H9 (cell line): ENCODE measurements at regions not wholly inside any gene's neighbourhood (a gene's known extent, or its start where the extent isn't known, plus 50 kb on each side); places are given as distances from the start of the nearest gene placed in this dataset.

ENCODE experiments used
- DNase-seq: peaks from one replicate; pipeline ENCODE4 v3.0.0-alpha.2; 2017
- H2AFZ ChIP-seq: one replicate; pipeline ENCODE4 v1.6.1; 2013; ENCODE audit warnings: mild to moderate bottlenecking, low read length, control low read depth, moderate library complexity
- H2AK5ac ChIP-seq: 2 replicates; pipeline ENCODE4 v1.6.1; 2013; ENCODE audit warnings: low read length, control low read depth, mixed read lengths; ENCODE audit not compliant: insufficient read length
- H2BK120ac ChIP-seq: one replicate; pipeline ENCODE4 v1.6.1; 2013; ENCODE audit warnings: low read depth, mild to moderate bottlenecking, low read length, control low read depth, inconsistent platforms; ENCODE audit not compliant: poor library complexity, severe bottlenecking
- H2BK12ac ChIP-seq: 2 replicates; pipeline ENCODE4 v1.6.1; 2013; ENCODE audit warnings: low read length, control low read depth, mixed read lengths, low read depth; ENCODE audit not compliant: insufficient read length
- H2BK15ac ChIP-seq: 2 replicates; pipeline ENCODE4 v1.6.1; 2013; ENCODE audit warnings: low read depth, low read length, control low read depth
- H2BK20ac ChIP-seq: one replicate; pipeline ENCODE4 v1.6.1; 2013; ENCODE audit warnings: low read depth, mild to moderate bottlenecking, low read length, control low read depth, inconsistent platforms; ENCODE audit not compliant: poor library complexity, severe bottlenecking
- H2BK5ac ChIP-seq: 2 replicates; pipeline ENCODE4 v1.6.1; 2013; ENCODE audit warnings: low read length, control low read depth, mixed read lengths; ENCODE audit not compliant: insufficient read length
- H3K14ac ChIP-seq: 2 replicates; pipeline ENCODE4 v1.6.1; 2013; ENCODE audit warnings: low read length, control low read depth; ENCODE audit not compliant: insufficient read depth
- H3K18ac ChIP-seq: 2 replicates; pipeline ENCODE4 v1.6.1; 2013; ENCODE audit warnings: low read depth, mild to moderate bottlenecking, mixed read lengths, low read length, control low read depth; ENCODE audit not compliant: insufficient read length
- H3K23ac ChIP-seq: 2 replicates; pipeline ENCODE4 v1.6.1; 2013; ENCODE audit warnings: low read length, control low read depth, mixed read lengths, low read depth; ENCODE audit not compliant: insufficient read length
- H3K23me2 ChIP-seq: 2 replicates; pipeline ENCODE4 v1.6.1; 2013; ENCODE audit warnings: low read depth, mild to moderate bottlenecking, mixed read lengths, low read length, control low read depth; ENCODE audit not compliant: insufficient read length, poor library complexity, severe bottlenecking
- H3K27ac ChIP-seq: 2 replicates; pipeline ENCODE4 v1.5.1; 2013; ENCODE audit warnings: low read length, control low read depth, mixed read lengths, low read depth; ENCODE audit not compliant: insufficient read length
- H3K27me3 ChIP-seq: 2 replicates; pipeline ENCODE4 v1.6.1; 2013; ENCODE audit warnings: low read length, control low read depth, inconsistent platforms; ENCODE audit not compliant: insufficient read depth
- H3K4ac ChIP-seq: 2 replicates; pipeline ENCODE4 v1.6.1; 2013; ENCODE audit warnings: low read depth, mild to moderate bottlenecking, control low read depth, inconsistent platforms, low read length, moderate library complexity
- H3K4me1 ChIP-seq: 2 replicates; pipeline ENCODE4 v1.6.1; 2013; ENCODE audit warnings: low read length, control low read depth, inconsistent platforms; ENCODE audit not compliant: insufficient read depth
- H3K4me2 ChIP-seq: 2 replicates; pipeline ENCODE4 v1.6.1; 2013; ENCODE audit warnings: low read length, control low read depth, mixed read lengths; ENCODE audit not compliant: insufficient read length, insufficient read depth
- H3K56ac ChIP-seq: 2 replicates; pipeline ENCODE4 v1.6.1; 2013; ENCODE audit warnings: low read depth, mild to moderate bottlenecking, mixed read lengths, low read length, control low read depth; ENCODE audit not compliant: insufficient read length
- H3K79me1 ChIP-seq: 2 replicates; pipeline ENCODE4 v1.6.1; 2013; ENCODE audit warnings: low read depth, mild to moderate bottlenecking, moderate library complexity, low read length, control low read depth, inconsistent platforms; ENCODE audit not compliant: insufficient read depth, poor library complexity, severe bottlenecking
- H3K79me2 ChIP-seq: 2 replicates; pipeline ENCODE4 v1.6.1; 2013; ENCODE audit warnings: low read length, control low read depth, inconsistent platforms; ENCODE audit not compliant: insufficient read depth
- H3K9ac ChIP-seq: 2 replicates; pipeline ENCODE4 v1.6.1; 2013; ENCODE audit warnings: low read length, control low read depth, mixed read lengths; ENCODE audit not compliant: insufficient read length; ENCODE audit errors: extremely low read depth
- H3K9me3 ChIP-seq: one replicate; pipeline ENCODE4 v1.6.1; 2013; ENCODE audit warnings: low read depth, low read length, inconsistent platforms; ENCODE audit not compliant: control insufficient read depth
- H3T11ph ChIP-seq: one replicate; pipeline ENCODE4 v1.6.1; 2013; ENCODE audit warnings: mild to moderate bottlenecking, low read length, control low read depth, inconsistent platforms
- H4K20me1 ChIP-seq: one replicate; pipeline ENCODE4 v1.6.1; 2013; ENCODE audit not compliant: control insufficient read depth, insufficient read length, insufficient read depth
- H4K5ac ChIP-seq: 2 replicates; pipeline ENCODE4 v1.6.1; 2013; ENCODE audit warnings: low read depth, mild to moderate bottlenecking, mixed read lengths, low read length, control low read depth; ENCODE audit not compliant: insufficient read length
- H4K8ac ChIP-seq: replicated peaks from 2 replicates; pipeline ENCODE4 v1.6.1; 2013; ENCODE audit warnings: low read length, control low read depth, mixed read lengths, low read depth; ENCODE audit not compliant: insufficient read length
- H4K91ac ChIP-seq: 2 replicates; pipeline ENCODE4 v1.6.1; 2013; ENCODE audit warnings: low read depth, mild to moderate bottlenecking, moderate library complexity, mixed read lengths, low read length, control low read depth; ENCODE audit not compliant: insufficient read length
- H3K27ac Mint-ChIP-seq, 3 experiments: 2 replicates in 2 of 3; 3 replicates in 1 of 3; pipeline ENCODE4 v1.8.0; 2020 to 2021; ENCODE audit warnings: mixed read lengths in 3 of 3, mild to moderate bottlenecking in 1 of 3, moderate library complexity in 1 of 3
- H3K27me3 Mint-ChIP-seq: 2 replicates; pipeline ENCODE4 v1.8.0; 2021; ENCODE audit warnings: low read depth, mild to moderate bottlenecking, moderate library complexity, mixed read lengths
- H3K36me3 Mint-ChIP-seq, 3 experiments: 2 replicates in 2 of 3; 3 replicates in 1 of 3; pipeline ENCODE4 v1.8.0; 2020 to 2021; ENCODE audit warnings: low read depth in 3 of 3, mixed read lengths in 3 of 3; ENCODE audit not compliant: insufficient read depth in 1 of 3
- H3K4me1 Mint-ChIP-seq, 2 experiments: 2 replicates each; pipeline ENCODE4 v1.8.0; 2020; ENCODE audit warnings: mixed read lengths in 2 of 2
- H3K4me3 Mint-ChIP-seq, 2 experiments: 2 replicates in 1 of 2; 3 replicates in 1 of 2; pipeline ENCODE4 v1.8.0; 2020 to 2021; ENCODE audit warnings: mild to moderate bottlenecking in 2 of 2, mixed read lengths in 2 of 2, moderate library complexity in 1 of 2
- H3K9me3 Mint-ChIP-seq, 2 experiments: 2 replicates in 1 of 2; 3 replicates in 1 of 2; pipeline ENCODE4 v1.8.0; 2020; ENCODE audit warnings: mild to moderate bottlenecking in 2 of 2, mixed read lengths in 2 of 2, moderate library complexity in 1 of 2
- CTCF ChIP-seq: fragments of 200-600 bp; sonication (generic); conservative IDR thresholded peaks from 3 replicates; pipeline ENCODE4 v1.8.0; 2021; ENCODE audit warnings: antibody characterized with exemption, mild to moderate bottlenecking
- WGBS: extraction: QIAGEN DNeasy Blood & Tissue Kit; methylation state at CpG from one replicate; pipeline ENCODE4 v1.1.7; 2013; ENCODE audit warnings: missing lambda C conversion rate, low lambda C conversion rate, mixed read lengths; ENCODE audit not compliant: insufficient read length; ENCODE audit errors: extremely low coverage; 5-methylcytosine and 5-hydroxymethylcytosine counted together

- Histone ChIP-seq H4K8ac (no peak overlapping the region), H3K23ac (no peak overlapping the region), H2AK5ac (no peak overlapping the region), H2AFZ (no peak overlapping the region), H3K27me3 (no peaks in the 10 kb centered on the region), H2BK120ac (no peak overlapping the region), H4K5ac (no peak overlapping the region), H3K9ac (no peak overlapping the region), H2BK5ac (no peak overlapping the region), H3K14ac (no peak overlapping the region), H3K9me3 (no peaks in the 10 kb centered on the region), H4K91ac (no peak overlapping the region), H3K4me2 (no peak overlapping the region), H3K79me2 (no peaks in the 10 kb centered on the region), H2BK12ac (no peak overlapping the region), H3K18ac (no peak overlapping the region), H4K20me1 (no peaks in the 10 kb centered on the region), H3T11ph (no peak overlapping the region), H2BK20ac (no peak overlapping the region), H3K23me2 (no peaks in the 10 kb centered on the region), H2BK15ac (no peak overlapping the region), H3K4me1 (no peaks in the 10 kb centered on the region), H3K79me1 (no peaks in the 10 kb centered on the region), H3K4ac (no peak overlapping the region), H3K27ac (no peak overlapping the region), H3K56ac (no peak overlapping the region)
- Mint-ChIP-seq H3K36me3 (no peaks in the 10 kb centered on the region; a peak in 1 of 7 replicates), H3K27ac (no peak overlapping the region), H3K9me3 (no peaks in the 10 kb centered on the region), H3K27me3 (peaks cover 5% of the 10 kb centered on the region), H3K4me3 (no peak overlapping the region), H3K4me1 (no peaks in the 10 kb centered on the region)
- DNase-seq, result no peak
- no CpG with 5 or more reads among the region's 6 CpGs for WGBS
- no peak for TF ChIP-seq CTCF
These were observed 186.1 kb upstream of the EEA1 start for GRCh38 chr12:93115198-93115601.
